A673 (cell line): ENCODE measurements at regions not wholly inside any gene's neighbourhood (a gene's known extent, or its start where the extent isn't known, plus 50 kb on each side); places are given as distances from the start of the nearest gene placed in this dataset.

Source experiments
- BruUV-seq: library from RNA; stranded (reverse); fragments of 400-500 nt; replicated peaks from 2 replicates; lab custom pipeline; 2021; lab: Mats Ljungman, UMichigan
- CTCF ChIA-PET: fragments of 300-600 bp; sonication (Branson Sonifier 250); formaldehyde crosslinking; loops from one replicate; lab custom pipeline; 2022; ENCODE audit warnings: antibody characterized with exemption; lab: Charles Lee
- POLR2A ChIA-PET: fragments of 300-600 bp; sonication (Branson Sonifier 250); formaldehyde crosslinking; loops from one replicate; lab custom pipeline; 2022; ENCODE audit warnings: antibody characterized with exemption; ENCODE audit not compliant: low non-redundant PET; lab: Charles Lee
- DNase-seq: peaks from one replicate; pipeline ENCODE4 v3.0.0-alpha.2; 2015; ENCODE audit warnings: low spot score
- H3K27ac ChIP-seq: fragments of 200-600 bp; sonication (generic); 2 replicates; pipeline ENCODE4 v1.5.1; 2016; ENCODE audit warnings: mixed run types, low read depth, mild to moderate bottlenecking, mixed read lengths, antibody characterized with exemption, low read length; ENCODE audit not compliant: poor library complexity, severe bottlenecking
- H3K27me3 ChIP-seq: fragments of 200-600 bp; sonication (generic); replicated peaks from 2 replicates; pipeline ENCODE4 v1.6.1; 2017; ENCODE audit warnings: mixed run types, low read depth, mild to moderate bottlenecking, mixed read lengths, antibody characterized with exemption, low read length; ENCODE audit not compliant: insufficient read depth, poor library complexity
- H3K36me3 ChIP-seq: fragments of 200-600 bp; sonication (generic); 2 replicates; pipeline ENCODE4 v1.6.1; 2016; ENCODE audit warnings: mixed run types, mild to moderate bottlenecking, mixed read lengths, antibody characterized with exemption, low read length; ENCODE audit not compliant: insufficient read depth, poor library complexity, severe bottlenecking
- H3K4me1 ChIP-seq: fragments of 200-600 bp; sonication (generic); 2 replicates; pipeline ENCODE4 v1.6.1; 2017; ENCODE audit warnings: mixed run types, mild to moderate bottlenecking, mixed read lengths, antibody characterized with exemption, low read length; ENCODE audit not compliant: insufficient read depth, poor library complexity, severe bottlenecking
- H3K4me3 ChIP-seq: fragments of 200-600 bp; sonication (generic); 2 replicates; pipeline ENCODE4 v1.5.1; 2016; ENCODE audit warnings: low read depth, mixed run types, mild to moderate bottlenecking, mixed read lengths, low read length; ENCODE audit not compliant: poor library complexity, severe bottlenecking
- H3K9me3 ChIP-seq: fragments of 200-600 bp; sonication (generic); 2 replicates; pipeline ENCODE4 v1.6.1; 2016; ENCODE audit warnings: mixed run types, low read depth, mild to moderate bottlenecking, mixed read lengths, antibody characterized with exemption, low read length; ENCODE audit not compliant: poor library complexity, severe bottlenecking
- EZH2 ChIP-seq: fragments of 200-600 bp; sonication (generic); IDR thresholded peaks from 2 replicates; pipeline ENCODE4 v1.6.1; 2017; ENCODE audit warnings: borderline replicate concordance, low read depth, mild to moderate bottlenecking, mixed read lengths, antibody characterized with exemption, low read length; ENCODE audit not compliant: poor library complexity, severe bottlenecking
- intact Hi-C: fragments of 100-400 bp; cut with micrococcal nuclease; formaldehyde crosslinking; loops from one replicate; pipeline ENCODE4 v1.10.0; 2022; ENCODE audit not compliant: unreplicated experiment
- TF ChIP-seq, protein P1 (sequence below): fragments of 300-800, 200-600 bp; sonication (generic); conservative IDR thresholded peaks from 2 replicates; pipeline ENCODE4 v1.5.1; 2017; ENCODE audit warnings: low read depth, mild to moderate bottlenecking, antibody characterized with exemption, low read length, moderate library complexity, mixed read lengths

DNA sequence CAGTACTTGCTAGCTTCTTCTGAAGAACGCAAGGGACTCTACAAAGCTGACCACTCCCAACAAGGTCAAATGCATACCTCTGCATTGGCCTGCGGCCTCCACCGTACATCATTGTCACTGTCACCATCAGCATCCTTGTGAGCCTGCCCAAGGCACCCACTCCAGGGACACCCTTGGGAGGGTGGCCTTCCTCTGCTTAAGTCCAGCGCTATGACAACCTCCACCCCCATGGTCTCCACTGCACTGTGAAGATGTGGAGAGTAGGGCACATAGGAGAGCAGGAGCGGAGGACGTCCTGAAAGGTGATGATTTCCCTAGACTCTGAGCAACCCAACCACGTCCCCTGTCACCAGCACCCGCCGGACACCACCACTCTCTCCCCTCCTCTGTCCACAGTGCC is 252.8 kb downstream of the ALG10 start:
- H3K9me3 ChIP-seq = peaks cover 17% of the 10 kb centered on the region
- intact Hi-C loops = no loop called here
- ChIA-PET CTCF (no interaction called here), POLR2A (no interaction called here)
- H3K4me3 ChIP-seq = no peak overlapping the region
- no peaks in the 10 kb centered on the region for H3K36me3 ChIP-seq
- DNase-seq = no peak
- H3K4me1 ChIP-seq = no peaks in the 10 kb centered on the region
- TF ChIP-seq EZH2 = no peak
- TF ChIP-seq, protein P1, sequence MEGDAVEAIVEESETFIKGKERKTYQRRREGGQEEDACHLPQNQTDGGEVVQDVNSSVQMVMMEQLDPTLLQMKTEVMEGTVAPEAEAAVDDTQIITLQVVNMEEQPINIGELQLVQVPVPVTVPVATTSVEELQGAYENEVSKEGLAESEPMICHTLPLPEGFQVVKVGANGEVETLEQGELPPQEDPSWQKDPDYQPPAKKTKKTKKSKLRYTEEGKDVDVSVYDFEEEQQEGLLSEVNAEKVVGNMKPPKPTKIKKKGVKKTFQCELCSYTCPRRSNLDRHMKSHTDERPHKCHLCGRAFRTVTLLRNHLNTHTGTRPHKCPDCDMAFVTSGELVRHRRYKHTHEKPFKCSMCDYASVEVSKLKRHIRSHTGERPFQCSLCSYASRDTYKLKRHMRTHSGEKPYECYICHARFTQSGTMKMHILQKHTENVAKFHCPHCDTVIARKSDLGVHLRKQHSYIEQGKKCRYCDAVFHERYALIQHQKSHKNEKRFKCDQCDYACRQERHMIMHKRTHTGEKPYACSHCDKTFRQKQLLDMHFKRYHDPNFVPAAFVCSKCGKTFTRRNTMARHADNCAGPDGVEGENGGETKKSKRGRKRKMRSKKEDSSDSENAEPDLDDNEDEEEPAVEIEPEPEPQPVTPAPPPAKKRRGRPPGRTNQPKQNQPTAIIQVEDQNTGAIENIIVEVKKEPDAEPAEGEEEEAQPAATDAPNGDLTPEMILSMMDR = no peak
- no peak overlapping the region for H3K27ac ChIP-seq
- no peaks in the 10 kb centered on the region for H3K27me3 ChIP-seq
- BruUV-seq = no TSS peak

DNA sequence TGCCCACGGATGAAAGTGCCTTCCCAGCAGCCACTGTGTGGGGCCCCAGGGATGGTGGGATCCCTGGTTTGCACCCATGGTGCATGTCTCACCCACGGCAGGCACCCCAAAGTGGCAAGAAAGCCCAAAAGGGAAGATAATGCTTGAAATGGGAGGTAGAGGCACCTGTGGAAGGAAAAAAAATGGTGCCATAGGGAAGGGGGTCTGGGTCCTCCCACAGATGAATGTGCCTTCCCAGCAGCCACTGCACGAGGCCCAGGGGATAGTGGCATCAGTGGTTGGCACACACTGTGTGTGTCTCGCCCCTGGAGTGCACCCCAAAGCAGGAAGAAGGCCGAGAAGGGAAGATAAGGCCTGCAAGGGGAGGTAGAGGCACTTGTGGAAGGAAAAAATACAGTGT is 264.2 kb downstream of the ALG10 start:
- H3K9me3 ChIP-seq = peaks cover 47% of the 10 kb centered on the region
- no peaks in the 10 kb centered on the region for H3K4me1 ChIP-seq
- ChIA-PET CTCF (no interaction called here), POLR2A (no interaction called here)
- intact Hi-C loops = no loop called here
- DNase-seq = no peak
- H3K27ac ChIP-seq = no peak overlapping the region
- H3K27me3 ChIP-seq = no peaks in the 10 kb centered on the region
- no peak overlapping the region for H3K4me3 ChIP-seq
- no TSS peak for BruUV-seq
- H3K36me3 ChIP-seq = no peaks in the 10 kb centered on the region
- no peak for TF ChIP-seq EZH2
- TF ChIP-seq, protein P1 = no peak

DNA sequence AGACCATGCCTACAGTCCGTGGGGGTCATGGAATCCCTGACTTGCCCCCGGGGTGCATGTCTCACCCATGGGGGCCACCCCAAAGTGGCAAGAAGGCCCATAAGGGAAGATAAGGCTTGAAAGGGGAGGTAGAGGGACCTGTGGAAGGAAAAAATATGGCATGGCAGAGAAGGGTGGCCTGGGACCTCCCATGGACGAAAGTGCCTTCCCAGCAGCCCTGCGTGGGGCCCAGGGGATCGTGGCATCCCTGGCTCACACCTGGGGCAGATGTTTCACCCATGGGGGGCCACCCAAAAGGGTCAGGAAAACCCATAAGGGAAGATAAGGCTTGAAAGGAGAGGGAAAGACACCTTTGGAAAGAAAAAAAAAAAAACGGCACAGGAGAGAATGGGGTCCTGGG is 264.6 kb downstream of the ALG10 start:
- TF ChIP-seq, protein P1 = no peak
- TF ChIP-seq EZH2 = no peak
- H3K36me3 ChIP-seq = no peaks in the 10 kb centered on the region
- CTCF ChIA-PET = no interaction called here
- intact Hi-C loops = no loop called here
- H3K4me1 ChIP-seq = no peaks in the 10 kb centered on the region
- no peaks in the 10 kb centered on the region for H3K27me3 ChIP-seq
- BruUV-seq = no TSS peak
- no peak for DNase-seq
- no peak overlapping the region for H3K27ac ChIP-seq
- H3K4me3 ChIP-seq = no peak overlapping the region
- peaks cover 48% of the 10 kb centered on the region for H3K9me3 ChIP-seq
- POLR2A ChIA-PET = no interaction called here
